ENCODE measurements at regions not wholly inside any gene's neighbourhood (a gene's known extent, or its start where the extent isn't known, plus 50 kb on each side); places are given as distances from the start of the nearest gene placed in this dataset.

GRCh38 chr17:77364941-77365583 is 224.3 kb downstream of the SEC14L1 start:
- DNase-seq (ENCODE audit: low spot score) = no peak

GRCh38 chr17:77365584-77366186 is 224.9 kb downstream of the SEC14L1 start:
- DNase-seq (ENCODE audit: low spot score) = no peak

DNA sequence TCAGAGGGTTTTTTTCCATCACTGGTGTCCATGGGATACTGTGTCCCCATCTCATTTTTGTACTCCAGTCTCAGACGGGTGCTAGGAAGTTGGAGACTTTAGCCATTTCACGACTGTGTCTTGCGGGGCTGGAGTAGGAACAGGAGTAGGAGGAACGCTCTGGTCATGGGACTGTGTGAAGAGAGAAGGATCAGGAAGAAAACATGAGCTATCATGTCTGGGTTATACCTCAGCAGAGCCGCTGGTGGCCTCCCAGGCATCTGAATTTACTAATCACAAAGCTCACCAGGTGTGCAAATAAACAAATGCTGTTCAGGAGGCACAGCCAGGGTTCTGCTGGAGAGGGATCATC is 225.4 kb downstream of the SEC14L1 start:
- no peak for DNase-seq (ENCODE audit: low spot score)

DNA sequence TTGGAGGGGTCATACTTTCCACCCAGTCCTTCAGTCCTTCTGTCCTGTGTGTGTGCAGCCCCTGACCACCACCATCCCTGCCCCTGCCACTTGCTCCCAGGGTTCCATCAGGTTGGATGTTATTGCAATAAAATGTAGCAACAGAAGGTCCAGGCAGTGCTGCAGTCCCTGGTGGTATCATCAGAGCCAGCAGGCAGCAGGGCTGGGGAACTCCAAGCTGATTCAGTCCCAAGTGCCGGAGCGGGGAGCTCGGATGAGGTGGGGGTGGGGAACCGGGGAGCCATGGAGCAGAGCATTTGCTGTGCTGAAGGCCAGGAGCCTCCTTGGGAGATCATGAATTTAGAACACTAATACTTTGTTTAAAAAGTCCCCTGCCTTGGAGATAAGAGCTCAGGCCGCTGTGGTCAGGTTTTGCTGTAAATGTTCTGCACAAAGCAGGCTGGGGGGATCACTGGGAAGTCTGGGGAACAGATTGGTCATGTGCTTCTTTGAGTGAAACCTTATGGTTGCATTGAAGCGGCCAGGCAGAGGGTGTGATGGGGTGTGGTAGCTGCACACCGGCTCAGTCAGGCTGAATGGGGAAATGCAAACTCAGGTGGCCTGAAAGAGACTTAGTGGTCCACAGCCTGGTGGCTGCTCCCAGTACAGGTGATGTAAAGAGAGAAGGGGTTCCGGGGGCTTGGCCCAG is 225.9 kb downstream of the SEC14L1 start:
- DNase-seq (ENCODE audit: low spot score) = no peak

DNA sequence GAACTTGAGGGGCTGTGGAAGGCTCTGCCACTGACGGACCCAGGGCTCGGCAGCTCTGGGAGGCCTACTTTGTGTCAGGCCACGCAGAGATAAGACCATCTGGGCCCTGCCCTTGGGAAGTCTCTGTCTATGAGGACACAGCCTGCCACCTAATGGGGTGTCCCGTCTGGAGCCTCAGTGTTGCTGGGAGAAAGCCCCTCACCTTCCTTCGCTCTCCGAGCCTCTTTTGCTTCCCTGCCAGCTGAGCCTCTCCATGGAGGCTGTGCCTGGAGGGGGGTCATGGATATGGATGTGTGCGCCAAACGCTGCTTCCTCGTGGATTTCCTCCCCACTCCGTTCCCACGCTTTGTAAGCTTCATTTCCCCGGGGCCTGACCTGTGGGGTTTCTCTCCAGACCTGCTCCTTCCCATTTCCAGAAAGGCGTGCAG is 228.8 kb downstream of the SEC14L1 start:
- DNase-seq (ENCODE audit: low spot score) = no peak

GRCh38 chr17:77370586-77370985 is 229.8 kb downstream of the SEC14L1 start:
- no peak for DNase-seq (ENCODE audit: low spot score)

DNA sequence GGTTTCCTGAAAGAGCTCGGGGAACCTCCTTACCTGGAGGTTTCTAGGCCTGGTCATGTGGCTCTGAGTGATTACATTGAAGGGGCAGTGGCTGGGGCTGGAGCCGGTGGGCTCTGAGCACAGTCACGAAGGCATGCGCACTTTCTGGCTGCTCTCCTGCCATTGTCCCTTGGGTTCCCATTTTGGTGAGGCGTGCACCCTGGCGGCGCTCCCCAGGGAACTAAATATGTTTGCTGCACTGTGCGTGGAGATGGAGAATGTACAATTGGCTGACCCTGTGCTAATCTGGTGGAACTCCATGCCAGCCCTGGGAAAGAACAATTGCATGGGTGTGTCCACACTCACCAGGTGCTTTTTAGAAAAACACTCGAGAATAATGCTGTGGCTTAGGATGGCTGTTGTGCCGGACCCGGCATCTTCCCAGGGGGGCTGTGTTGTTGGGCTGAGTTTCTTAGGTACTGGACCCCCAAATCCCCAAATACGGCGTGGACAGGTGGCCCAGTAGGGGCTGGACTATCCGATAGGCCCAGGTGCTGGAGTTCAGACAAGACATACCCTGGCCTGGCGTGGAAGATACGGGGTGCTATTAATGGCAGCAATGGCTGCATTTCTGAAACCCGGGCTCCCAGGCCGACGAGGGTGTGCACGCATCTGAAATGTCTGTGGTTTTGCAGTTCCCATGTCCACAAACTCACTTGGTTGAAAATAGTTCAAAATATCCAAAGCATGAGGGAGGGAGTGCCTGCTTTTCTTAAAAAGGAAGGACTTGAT is 230.5 kb downstream of the SEC14L1 start:
- DNase-seq (ENCODE audit: low spot score) = no peak

GRCh38 chr17:77371888-77372443 is 231.2 kb downstream of the SEC14L1 start:
- no peak for DNase-seq (ENCODE audit: low spot score)

- DNase-seq (ENCODE audit: low spot score) = peak; percentile 80
Observed at GRCh38 chr17:77372444-77373298, 231.9 kb downstream of the SEC14L1 start.

DNA sequence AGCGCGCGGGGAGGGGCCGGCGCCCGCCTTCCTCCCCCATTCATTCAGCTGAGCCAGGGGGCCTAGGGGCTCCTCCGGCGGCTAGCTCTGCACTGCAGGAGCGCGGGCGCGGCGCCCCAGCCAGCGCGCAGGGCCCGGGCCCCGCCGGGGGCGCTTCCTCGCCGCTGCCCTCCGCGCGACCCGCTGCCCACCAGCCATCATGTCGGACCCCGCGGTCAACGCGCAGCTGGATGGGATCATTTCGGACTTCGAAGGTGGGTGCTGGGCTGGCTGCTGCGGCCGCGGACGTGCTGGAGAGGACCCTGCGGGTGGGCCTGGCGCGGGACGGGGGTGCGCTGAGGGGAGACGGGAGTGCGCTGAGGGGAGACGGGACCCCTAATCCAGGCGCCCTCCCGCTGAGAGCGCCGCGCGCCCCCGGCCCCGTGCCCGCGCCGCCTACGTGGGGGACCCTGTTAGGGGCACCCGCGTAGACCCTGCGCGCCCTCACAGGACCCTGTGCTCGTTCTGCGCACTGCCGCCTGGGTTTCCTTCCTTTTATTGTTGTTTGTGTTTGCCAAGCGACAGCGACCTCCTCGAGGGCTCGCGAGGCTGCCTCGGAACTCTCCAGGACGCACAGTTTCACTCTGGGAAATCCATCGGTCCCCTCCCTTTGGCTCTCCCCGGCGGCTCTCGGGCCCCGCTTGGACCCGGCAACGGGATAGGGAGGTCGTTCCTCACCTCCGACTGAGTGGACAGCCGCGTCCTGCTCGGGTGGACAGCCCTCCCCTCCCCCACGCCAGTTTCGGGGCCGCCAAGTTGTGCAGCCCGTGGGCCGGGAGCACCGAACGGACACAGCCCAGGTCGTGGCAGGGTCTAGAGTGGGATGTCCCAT is 232.8 kb downstream of the SEC14L1 start:
- no peak for DNase-seq (ENCODE audit: low spot score)

DNA sequence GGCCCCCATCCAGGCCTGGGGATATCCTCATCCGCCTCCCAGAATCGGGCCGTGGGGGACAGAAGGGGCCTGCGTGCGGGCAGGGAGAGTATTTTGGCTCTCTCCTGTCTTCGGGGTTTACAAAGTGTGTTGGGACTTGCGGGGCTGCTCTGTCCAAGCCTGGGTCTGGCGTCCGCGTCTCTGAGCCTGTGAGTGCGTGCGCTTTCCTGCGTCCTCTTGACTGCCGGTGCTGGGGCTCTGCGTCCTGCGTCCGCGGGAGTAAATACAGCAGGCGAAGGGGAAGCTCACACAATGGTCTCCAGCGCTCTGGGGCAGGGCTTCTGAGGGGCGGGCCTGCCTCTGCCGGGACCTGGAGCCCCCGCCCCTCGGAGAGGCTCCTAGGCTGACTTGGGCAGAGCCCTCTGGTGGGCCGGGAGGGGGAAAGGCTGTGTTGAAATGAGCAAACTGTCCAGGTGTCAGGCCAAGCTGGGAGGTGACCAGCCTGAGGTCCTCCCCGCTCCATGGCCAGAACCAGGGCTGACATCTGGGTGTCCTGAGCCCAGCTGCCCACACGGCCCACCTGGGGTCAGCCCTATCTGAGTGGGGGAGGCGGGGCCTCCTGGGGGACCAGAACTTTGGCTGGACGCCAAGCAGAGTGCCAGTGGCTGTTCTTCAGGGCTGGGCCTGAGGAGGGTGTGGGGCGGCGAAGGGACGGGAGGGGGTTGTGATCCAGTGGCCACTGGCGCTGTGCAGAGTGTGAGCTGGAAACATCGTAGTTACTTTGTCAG is 233.6 kb downstream of the SEC14L1 start:
- peak; percentile 95 for DNase-seq (ENCODE audit: low spot score)

DNA sequence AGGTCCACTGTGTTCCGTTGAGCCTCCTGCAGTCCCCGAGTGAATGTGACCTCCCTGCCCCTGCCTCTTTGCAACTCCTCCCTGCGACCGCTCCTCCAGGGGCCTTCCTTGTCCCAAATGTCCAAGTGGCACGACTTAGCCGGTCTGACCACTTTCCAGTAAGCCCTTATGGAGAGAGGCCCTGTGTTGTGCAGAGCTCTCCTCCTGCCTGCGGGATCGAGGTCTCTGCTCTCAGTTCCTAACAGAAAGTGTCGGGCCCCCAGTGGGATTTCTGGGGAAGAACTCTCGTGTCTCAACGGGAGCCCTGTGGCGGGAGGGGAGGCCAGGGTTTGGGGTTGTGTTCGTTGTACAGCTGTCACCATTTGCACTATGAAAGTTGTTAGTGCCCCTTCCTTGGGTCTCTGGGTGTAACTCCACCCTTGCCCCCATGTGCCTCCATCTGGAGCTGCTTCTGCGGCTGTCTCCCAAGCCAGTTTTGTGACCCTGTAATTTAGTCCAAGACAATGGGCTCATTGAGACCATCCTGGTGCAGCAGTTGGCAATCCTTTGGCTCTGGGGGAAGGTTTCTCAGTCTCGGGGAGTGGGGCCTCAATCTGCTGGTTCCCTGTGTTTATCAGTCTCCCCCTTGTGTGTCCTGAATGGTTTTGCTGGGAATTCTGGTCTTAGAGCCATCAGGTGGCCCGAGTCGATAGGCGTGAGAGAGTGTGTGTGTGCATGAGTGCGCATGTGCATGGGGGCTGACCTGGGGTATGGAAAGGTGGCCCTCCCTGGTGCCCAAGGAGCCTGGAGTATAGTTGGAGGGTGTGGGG is 234.5 kb downstream of the SEC14L1 start:
- DNase-seq (ENCODE audit: low spot score) = no peak

DNA sequence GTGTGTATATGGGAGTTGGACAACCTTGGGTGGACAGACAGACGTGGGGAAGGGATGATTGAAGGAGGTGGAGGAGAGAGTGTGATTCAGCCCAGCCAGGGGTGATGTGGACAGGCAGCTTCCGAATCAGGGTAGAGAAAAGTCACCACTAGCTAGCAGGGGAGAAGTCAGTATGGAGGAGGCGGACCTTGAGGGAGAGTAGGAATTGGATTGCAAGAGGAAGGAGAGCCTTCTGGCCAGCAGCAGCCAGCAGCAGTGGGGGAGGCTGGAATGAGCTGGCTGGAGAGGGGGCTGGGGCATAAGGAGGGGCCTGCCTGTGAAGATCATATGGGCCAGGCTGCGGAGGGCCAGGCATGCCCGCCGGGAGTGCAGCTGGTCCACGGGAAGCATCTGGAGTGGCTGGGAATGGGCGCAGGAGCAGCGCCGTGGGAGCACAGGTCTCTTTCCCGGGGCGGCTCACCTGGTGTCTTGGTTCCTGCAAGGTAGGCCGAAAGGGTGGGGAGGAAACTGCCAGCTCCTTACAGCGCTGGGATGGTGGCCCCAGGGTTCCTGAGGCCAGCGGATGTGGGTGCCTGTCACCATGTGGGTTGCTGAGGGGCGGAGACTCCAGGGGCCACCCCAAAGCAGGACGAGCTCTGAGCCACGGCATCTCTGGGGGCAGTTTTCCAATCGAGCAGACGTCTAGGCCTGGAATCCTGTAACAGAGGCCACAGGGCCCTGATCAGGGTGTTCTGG is 235.3 kb downstream of the SEC14L1 start:
- no peak for DNase-seq (ENCODE audit: low spot score)

DNA sequence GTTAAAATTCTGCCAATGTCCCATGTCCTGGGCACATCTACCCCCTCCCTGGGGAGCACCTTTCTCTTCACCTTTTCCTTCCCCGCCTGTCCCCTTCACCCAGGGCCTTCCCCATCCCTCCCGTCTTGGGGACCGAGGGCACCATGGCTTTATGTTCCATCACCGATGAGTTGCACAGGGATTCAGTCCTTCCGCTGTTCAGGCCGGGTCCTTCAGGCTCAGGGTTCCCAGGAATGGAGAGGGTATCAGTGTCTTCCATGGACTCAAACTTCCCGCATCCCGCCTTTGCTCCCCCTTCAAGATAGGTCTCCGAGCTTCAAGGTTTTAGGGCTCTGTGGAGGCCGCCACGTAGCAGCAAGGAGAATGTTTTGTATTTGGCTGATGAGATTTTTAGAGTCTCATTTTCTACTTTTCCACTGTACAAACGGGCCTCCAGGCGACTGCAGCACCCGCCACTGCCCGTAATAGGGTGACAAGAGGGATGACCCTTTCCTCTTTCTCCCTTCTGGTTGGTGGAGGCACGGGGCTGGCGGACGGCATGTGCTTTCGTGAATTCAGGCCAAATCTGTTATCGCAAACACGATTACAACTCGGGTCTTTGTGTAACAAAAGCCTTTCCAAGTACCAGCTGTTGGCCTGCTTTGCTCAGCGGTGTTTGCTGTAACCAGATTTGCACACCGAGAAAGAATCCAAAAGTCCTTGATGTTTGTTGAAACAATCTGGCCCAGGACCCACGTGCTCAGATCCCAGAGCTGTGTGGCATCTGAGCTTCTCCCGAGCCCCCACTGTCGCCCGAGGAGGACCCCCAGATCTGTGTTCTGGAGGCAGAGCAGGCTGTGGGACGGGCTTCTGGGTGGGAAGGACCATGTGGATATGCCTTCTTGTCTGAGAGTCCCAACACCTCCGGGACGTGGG is 236.3 kb downstream of the SEC14L1 start:
- DNase-seq (ENCODE audit: low spot score) = no peak

- DNase-seq (ENCODE audit: low spot score) = no peak
Observed at GRCh38 chr17:77377710-77378235, 237.0 kb downstream of the SEC14L1 start.

DNA sequence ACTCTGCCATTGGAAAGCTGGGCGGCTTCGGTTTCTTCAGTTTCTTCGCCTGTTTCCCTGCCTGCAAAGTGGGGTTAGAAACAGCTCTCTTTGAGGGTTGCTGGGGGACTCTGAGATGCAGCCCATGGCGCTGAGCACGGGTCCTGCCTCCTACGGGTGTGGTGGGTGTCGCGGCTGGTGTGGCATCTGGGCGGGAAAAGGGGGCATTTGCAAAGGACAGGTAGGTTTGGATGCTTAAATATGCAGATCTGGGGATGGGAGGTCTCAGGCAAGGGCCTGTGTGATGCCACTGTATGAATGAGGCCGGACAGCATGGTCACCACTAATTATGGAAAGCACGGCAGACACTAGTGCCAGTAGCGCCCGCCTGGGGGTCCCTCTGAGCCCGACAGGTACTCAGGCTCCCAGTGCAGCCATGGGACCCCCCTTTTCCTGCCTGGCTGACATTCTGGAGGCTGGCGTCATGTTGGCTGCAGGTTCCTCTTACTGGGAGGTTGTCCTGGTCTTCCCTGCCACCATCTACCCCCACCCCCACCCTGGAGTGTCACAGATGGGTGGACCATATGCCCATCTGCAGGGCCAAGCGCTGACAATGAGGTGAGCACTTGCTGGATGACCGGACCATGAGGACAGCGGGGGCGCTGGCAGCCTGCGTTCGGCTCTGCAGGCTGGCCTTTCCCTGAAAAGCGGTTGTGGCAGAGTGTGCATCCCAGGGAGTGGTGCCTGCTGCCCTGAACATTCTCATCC is 237.7 kb downstream of the SEC14L1 start:
- DNase-seq (ENCODE audit: low spot score) = no peak

All from HuH-7.5 (cell line).